Retinal pigment epithelial cell (primary cell): ENCODE measurements at regions not wholly inside any gene's neighbourhood (a gene's known extent, or its start where the extent isn't known, plus 50 kb on each side); places are given as distances from the start of the nearest gene placed in this dataset.

Source experiments
- DNase-seq: peaks from one replicate; pipeline ENCODE4 v3.0.0-alpha.2; 2010; ENCODE audit warnings: low read depth
- H3K4me3 ChIP-seq: 2 replicates; pipeline ENCODE4 v1.5.1; 2011; ENCODE audit warnings: mild to moderate bottlenecking, low read length, control low read depth, moderate library complexity
- TF ChIP-seq, protein P1 (sequence below): conservative IDR thresholded peaks from 2 replicates; pipeline ENCODE4 v1.5.1; 2011; ENCODE audit warnings: low read depth, low read length, control low read depth, inconsistent platforms

DNA sequence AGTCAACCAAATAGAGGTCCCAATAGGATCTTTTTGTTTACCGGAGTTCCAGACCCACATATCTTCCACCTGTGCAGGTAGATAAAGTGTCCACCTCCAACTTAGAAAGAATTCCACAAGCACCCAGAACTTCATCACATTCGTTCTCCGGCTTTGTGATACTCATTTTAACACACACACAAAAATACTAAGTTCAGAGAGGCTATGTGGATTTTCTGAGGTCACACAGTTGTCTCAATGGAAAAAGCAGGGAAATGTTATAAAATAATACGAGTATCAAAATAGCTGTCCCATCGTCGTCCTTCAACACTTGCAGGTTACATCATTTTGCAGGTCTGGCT, 137.5 kb downstream of the TMCO5A start:
- DNase-seq = no peak
- H3K4me3 ChIP-seq = peak overlapping the region; percentile 49
- TF ChIP-seq, protein P1, sequence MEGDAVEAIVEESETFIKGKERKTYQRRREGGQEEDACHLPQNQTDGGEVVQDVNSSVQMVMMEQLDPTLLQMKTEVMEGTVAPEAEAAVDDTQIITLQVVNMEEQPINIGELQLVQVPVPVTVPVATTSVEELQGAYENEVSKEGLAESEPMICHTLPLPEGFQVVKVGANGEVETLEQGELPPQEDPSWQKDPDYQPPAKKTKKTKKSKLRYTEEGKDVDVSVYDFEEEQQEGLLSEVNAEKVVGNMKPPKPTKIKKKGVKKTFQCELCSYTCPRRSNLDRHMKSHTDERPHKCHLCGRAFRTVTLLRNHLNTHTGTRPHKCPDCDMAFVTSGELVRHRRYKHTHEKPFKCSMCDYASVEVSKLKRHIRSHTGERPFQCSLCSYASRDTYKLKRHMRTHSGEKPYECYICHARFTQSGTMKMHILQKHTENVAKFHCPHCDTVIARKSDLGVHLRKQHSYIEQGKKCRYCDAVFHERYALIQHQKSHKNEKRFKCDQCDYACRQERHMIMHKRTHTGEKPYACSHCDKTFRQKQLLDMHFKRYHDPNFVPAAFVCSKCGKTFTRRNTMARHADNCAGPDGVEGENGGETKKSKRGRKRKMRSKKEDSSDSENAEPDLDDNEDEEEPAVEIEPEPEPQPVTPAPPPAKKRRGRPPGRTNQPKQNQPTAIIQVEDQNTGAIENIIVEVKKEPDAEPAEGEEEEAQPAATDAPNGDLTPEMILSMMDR = no peak

DNA sequence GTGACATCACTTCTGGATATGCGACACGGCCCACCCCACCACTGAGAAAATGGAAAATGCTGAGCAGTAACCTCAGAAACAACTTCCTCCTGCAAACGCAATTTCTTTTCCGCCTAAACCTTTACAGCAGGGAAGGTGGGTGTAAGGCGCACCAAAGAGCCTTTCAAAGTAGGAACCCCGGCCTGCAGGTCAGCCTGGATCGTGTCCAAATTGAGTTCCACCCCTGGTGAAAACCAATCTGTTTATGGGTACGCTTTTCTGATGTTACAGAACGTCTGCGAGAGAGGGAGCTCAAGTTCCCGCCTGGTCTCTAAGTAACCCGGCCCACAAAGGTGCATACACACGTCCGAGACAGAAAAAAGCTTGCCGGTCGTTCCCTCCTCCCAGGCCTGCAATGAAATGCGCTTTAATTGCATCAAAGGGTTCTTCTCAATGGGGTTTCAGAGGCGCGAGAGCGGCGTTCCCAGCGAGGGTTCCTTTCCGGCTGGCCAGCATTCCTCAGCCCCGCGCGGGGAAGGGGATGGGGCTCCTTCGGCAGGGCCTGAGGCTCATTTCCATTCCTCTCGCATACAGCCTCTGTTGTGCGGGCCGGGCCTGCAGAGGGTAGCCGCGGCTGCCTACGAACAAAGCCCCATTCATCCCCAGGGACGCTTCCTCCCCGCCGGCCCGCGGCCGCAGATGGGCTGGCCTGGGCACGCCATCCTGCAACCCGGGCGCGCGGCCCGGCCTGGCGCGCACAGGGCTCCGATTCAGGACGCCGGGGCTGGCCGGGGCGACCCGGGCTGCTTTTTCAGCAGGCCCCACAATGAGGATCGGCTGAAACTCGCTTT, 138.1 kb downstream of the TMCO5A start:
- peak; percentile 48 for DNase-seq

DNA sequence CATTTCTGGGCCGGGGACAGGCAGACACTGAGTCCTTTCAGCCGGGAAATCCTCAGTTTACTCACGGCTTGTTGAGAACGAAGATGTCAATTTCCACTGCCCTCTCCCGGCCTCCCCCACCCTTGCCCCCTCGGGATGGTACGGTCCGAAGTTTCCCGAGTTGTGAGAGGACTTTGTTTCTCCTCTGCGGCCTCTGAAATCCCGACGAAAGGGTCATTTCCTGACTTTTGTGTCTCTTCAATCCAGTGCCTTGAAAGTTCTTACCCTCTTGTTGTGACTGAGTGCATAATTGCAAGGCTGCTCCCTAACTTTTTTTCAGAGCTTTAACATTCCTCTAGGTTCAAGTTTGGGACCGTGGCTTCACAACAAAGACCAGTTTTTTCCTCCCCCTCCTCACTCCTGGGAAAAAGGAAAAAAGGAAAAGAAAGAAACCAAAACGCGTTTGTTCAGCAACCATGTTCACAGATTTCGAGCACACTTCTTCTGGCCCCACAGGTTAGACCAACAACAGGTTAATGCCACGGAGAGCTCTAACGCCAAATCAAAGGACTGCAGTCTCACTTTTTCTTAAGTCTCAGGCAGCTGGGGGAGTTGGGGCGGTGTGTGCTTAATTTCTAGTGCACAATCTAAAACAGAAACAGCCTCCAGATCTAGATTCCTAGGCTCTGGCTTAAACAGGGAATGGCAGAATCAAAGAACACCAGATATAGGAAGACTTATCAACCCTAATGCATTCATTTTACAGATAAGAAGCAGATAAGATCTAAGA, 138.9 kb downstream of the TMCO5A start:
- H3K4me3 ChIP-seq = peak overlapping the region; percentile 49
- DNase-seq = no peak
- TF ChIP-seq, protein P1 = no peak

More for the DNA sequence above, 138.1 kb downstream of the TMCO5A start:
- peak overlapping the region; percentile 49 for H3K4me3 ChIP-seq
- TF ChIP-seq, protein P1 = peak; percentile 25

DNA sequence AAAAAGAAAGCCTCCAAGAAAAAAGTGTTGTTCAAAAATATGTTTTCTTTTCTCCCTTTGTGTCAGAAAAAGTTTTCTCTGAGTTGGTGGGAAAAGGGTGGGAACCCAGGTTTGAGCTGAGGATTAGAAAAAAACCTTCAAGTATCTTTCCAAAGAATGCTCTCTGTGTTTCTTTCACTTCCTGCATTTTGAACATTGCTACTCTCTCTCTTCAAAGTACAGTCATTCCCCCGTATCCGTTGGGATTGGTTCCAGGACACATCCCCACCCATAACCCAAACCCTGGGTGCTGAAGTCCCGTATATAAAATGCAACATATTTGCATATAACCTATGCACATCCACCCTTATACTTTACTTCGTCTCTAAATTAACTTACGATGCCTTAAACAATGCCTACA, 139.6 kb downstream of the TMCO5A start:
- TF ChIP-seq, protein P1 = no peak
- H3K4me3 ChIP-seq = no peak overlapping the region
- DNase-seq = no peak

DNA sequence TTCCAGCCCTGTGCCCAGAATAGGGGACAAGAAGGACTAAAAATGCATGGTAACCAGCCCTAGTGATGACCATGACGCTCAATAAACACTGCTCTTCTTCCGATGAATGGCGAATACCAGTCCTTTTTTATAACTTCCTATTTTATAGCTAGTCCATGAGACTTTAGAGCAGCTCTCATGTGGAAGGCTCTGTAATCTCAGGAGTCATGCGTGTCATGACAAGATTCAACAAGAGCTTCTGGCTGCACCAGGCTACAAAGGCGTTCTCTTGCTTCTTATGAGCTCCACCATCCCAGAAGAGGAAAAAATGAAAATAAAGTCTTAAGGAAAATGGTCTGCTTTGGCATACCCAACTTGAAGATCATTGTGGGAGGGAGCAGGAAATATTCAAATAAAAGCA, 141.0 kb downstream of the TMCO5A start:
- TF ChIP-seq, protein P1 = no peak
- H3K4me3 ChIP-seq = no peak overlapping the region
- DNase-seq = no peak

DNA sequence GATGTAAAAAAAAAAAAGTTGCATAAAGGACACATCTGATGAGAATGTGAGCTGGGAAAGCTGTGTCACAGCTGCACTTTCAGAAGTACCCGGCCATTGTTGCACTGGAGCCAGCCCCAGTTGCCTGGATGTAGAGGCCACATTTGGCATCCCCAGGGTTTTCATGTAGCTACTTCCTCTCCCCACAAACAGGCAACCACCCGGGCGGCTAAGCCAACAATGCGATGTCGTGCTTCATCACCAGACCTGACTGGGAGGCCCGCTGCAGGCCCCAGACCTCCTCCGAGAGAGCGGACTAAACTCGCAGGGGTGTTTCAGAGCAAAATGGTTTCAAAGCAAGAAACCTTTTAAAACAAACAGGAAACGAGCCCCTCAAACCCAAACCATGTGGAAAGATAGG, 142.3 kb downstream of the TMCO5A start:
- DNase-seq = no peak
- no peak overlapping the region for H3K4me3 ChIP-seq
- TF ChIP-seq, protein P1 = no peak
